B cell (primary cell): ENCODE measurements at regions not wholly inside any gene's neighbourhood (a gene's known extent, or its start where the extent isn't known, plus 50 kb on each side); places are given as distances from the start of the nearest gene placed in this dataset.

Source experiments
- EZH2 ChIP-seq: IDR thresholded peaks from 2 replicates; pipeline ENCODE4 v1.6.1; 2012; ENCODE audit warnings: borderline replicate concordance, low read depth, mild to moderate bottlenecking, moderate library complexity, low read length; ENCODE audit not compliant: insufficient read depth, poor library complexity, severe bottlenecking
- TF ChIP-seq, protein P1 (sequence below): fragments of 200-600 bp; IDR thresholded peaks from one replicate; pipeline ENCODE4 v1.8.0; 2022; ENCODE audit warnings: antibody characterized with exemption, mild to moderate bottlenecking

DNA sequence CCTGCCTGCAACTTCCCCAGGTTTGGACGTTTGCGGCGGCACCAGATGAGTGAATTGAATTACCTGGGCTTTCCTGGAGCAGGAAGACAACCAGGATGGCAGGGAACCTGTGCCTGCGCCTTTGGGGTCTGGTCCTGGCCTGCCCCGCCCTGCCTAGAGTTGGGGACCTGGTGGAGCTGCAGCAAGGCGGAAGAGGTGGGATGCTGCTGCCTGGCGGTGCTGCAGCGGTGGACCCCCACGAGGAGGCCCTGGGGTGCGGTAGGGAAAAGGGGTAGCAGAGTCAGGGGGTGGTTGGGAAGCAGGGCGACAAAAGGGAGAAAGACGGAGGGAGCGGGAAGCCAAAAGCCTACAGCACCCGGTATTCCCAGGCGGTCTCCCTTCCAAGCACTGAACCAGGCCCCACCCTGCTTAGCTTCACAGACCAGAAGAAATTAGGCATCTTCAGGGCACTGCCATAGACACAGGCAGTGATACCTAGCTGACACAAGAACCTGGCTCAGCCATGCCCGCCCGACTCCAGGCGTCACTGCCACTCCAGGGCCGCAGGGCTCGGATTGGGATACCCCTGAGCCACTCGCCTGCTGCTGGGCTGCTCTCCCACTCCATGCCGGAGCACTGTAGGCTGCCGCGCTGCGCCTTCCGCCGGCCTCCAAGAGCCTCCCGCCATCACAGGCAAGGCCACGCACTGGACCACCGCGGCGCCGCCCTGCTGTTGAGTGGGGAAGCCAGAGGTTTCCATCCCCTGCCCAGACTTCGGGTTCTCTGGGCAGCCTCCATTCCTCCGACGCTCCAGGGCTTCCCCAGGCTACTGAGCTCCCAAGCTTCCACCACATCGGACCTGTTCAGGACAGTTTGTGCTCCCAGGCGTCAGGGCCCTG, 155.2 kb upstream of the ALG10B start:
- TF ChIP-seq, protein P1, sequence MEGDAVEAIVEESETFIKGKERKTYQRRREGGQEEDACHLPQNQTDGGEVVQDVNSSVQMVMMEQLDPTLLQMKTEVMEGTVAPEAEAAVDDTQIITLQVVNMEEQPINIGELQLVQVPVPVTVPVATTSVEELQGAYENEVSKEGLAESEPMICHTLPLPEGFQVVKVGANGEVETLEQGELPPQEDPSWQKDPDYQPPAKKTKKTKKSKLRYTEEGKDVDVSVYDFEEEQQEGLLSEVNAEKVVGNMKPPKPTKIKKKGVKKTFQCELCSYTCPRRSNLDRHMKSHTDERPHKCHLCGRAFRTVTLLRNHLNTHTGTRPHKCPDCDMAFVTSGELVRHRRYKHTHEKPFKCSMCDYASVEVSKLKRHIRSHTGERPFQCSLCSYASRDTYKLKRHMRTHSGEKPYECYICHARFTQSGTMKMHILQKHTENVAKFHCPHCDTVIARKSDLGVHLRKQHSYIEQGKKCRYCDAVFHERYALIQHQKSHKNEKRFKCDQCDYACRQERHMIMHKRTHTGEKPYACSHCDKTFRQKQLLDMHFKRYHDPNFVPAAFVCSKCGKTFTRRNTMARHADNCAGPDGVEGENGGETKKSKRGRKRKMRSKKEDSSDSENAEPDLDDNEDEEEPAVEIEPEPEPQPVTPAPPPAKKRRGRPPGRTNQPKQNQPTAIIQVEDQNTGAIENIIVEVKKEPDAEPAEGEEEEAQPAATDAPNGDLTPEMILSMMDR, result no peak
- no peak for TF ChIP-seq EZH2
